ENCODE measurements at regions not wholly inside any gene's neighbourhood (a gene's known extent, or its start where the extent isn't known, plus 50 kb on each side); places are given as distances from the start of the nearest gene placed in this dataset.

DNA sequence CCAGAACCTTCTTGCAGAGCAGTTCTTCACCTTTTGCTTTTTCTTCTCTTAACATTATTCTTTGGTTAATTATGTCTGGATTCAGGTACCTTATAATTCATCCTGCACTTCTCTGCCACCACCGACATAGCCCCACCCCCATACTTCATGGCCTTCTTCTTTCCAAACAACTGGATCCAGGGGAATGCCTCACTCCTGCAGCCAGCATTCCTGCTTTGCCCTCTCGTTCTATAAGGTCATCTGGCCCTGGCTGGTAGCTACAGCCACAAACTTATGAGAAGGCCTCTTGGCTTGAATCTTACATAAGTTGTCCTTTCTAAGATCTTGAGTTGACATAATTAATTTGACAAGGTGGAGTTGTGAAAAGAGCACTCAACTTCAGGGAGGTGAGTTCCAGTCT is 84.1 kb upstream of the FRY start:
- intact Hi-C loops (cut with DNase I) = no loop called here
- ATAC-seq (ENCODE audit: poor library complexity) (no peak), DNase-seq (no peak)

DNA sequence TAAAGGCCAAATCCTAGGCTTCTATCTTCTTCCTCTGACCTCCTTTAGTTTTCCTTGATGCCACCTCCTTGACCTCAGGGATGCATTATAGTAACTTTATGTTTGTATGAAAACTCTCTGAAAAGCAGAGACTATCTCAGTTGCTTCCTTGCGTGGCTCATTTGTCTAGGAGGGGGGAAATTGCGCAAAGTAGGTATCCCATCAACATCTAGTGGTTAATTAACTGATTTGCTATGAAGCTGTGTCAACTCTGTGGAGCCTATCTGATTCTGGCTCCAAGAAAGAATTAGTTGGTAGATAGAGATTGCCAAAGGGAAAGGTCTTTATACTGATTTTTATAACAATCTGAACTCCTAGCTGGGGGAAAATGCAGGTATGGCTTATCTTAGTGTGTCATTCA is 82.1 kb upstream of the FRY start:
- intact Hi-C loops (cut with DNase I) = no loop called here
- DNase-seq = no peak
- ATAC-seq (ENCODE audit: poor library complexity) = no peak

DNA sequence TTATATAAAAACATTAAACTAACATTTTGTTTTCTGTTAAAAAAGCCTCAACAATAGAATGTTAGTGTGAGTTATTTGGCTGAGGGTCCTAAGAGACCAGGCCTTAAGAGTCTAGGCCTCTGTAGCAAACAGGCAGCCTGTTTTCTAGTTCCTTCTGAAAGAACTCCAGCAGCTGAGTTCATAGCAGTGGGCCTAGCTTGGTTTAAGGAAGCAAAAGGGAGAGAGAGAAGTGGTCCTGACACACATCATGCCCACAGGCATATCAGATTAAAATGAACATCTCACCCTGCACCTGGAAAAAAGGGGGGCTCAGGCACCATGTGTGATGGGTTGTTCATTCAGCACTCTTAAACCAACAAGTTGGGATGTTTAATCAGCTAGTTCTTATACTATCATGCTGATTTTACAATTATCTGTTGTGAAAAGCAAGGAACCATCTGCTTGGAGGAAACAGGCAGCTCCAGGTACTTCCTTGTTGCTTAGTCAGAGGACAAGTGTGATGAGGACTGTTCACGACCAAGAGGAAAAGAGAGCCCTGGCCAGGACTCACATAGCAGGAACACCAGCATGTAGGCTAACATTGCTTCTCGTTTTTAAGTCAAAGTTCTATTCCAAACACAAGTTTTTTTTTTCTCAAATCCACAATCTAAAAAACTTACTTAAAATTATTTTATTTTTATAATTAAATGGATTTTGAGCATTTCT is 81.3 kb upstream of the FRY start:
- ATAC-seq (ENCODE audit: poor library complexity) = no peak

DNA sequence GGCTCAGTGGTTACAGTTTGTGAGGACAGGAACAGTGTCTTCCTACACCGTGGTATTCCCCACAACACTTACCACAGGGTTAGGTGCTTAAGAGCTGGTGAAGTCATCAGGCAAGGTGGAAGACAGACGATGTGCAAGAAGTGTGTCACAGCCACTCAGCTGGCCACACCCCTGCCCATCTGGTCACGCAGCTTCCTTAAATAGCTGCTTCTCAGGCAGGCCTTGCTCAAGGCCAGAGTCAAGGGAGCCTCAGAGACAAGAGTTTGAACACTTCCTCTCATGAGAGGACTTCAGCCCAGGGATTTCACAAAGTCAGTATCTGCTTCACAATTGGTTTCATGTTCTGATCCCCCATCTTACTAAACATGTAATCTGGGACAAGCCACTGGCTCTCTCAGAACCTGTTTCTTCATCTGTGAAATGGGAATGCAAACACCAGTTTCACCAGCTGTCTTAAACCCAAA is 80.3 kb upstream of the FRY start:
- intact Hi-C loops (cut with DNase I) = no loop called here
- DNase-seq (peak; percentile 81), ATAC-seq (ENCODE audit: poor library complexity) (peak; percentile 84)

More for the DNA sequence above, 81.3 kb upstream of the FRY start:
- intact Hi-C loops (cut with DNase I) = no loop called here
- no peak for DNase-seq

DNA sequence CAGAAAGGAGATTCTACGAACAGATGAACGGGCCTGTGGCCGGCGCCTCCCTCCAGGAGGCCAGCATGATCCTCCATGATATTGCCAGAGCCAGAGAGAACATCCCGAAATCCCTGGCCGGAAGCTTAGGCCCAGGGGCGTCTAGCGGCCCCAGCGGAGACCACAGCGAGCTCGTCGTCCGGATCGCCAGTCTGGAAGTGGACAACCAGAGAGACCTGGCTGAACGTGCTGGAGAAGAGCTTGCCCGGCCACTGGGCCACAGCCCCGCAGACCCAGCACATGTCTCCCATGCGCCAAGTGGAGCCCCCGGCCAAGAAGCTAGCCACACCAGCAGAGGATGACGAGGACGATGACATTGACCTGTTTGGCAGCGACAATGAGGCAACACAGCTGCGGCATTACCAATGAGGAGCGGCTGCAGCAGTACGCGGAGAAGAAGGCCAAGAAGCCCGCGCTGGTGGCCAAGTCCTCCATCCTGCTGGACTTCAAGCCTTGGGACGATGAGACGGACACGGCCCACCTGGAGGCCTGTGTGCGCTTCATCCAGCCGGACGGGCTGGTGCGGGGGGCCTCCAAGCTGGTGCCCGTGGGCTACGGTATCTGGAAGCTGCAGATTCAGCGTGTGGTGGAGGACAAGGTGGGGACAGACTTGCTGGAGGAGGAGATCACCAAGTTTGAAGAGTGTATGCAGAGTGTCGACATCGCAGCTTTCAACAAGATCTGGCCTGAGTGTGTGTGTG is 78.8 kb upstream of the FRY start:
- ATAC-seq (ENCODE audit: poor library complexity) = no peak

DNA sequence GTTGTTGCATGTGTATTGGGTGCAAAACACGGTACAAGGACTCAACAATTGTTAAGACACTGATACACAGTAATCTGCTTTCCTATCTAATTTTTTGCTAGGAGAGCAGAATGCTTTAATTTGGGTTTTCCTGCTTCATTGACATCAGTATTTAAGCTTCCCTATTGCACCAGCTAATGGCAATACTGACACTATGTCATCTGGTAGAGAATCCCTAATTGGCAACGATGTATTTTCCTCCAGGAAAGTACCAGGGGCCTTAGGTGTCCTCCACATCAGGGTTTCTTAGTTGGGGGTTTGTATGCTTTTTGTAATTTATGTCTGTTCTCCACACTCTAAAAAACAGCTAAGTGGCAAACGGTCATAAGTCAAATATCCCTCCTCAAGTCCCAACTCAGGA is 76.5 kb upstream of the FRY start:
- ATAC-seq (ENCODE audit: poor library complexity) = no peak
- intact Hi-C loops (cut with DNase I) = no loop called here
- DNase-seq = no peak

More for the DNA sequence above, 78.8 kb upstream of the FRY start:
- DNase-seq = no peak
- intact Hi-C loops (cut with DNase I) = no loop called here

DNA sequence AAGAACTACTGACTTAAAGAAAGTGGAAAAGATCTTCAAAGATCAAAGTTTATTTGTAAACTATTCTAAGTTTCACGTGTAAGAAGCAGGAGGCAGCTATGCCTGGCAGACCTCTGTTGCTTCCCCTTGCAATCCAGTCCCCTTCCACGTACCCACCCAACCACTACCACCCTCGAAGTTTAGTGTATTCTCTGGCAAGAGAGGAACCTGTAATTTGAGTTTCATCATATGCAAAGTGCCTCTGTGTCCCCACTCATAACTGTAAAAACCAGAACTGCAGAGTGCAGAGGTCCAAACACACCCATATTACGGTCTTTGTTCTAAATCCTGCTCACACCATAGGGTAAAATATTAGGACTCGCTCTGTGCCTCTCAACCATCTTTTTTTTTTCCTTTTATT is 75.8 kb upstream of the FRY start:
- ATAC-seq (ENCODE audit: poor library complexity) (no peak), DNase-seq (no peak)
- intact Hi-C loops (cut with DNase I) = no loop called here

DNA sequence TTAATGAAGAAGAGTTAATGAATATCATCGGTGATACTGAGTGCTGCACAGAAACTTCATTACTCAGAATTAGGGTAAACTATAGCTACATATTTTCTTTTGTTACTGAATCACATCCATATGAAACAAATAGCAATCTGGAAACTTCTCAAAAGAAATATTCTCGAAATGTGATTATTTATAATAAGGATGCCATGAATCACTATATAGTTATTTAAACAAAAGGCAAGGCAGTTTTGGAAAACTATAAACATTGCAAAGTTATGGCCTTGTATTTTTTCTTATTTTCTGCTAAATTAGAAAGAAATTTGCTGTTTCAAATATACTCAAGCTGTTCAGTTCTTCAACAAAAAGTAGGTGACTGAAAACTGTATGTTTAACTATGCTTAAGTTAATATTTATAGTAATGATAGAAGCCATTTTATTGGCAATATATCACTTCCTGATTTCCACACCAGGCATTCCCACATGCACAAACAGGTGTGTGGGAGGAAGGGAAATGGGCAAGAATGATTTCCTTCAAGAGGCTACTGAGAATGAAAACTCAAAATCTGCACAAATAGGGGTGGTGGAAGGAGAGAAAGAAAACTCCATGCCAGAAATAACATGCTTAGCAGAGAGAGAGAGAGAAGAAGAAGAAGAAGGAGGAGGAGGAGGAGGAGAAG is 74.5 kb upstream of the FRY start:
- ATAC-seq (ENCODE audit: poor library complexity) = no peak
- intact Hi-C loops (cut with DNase I) = no loop called here
- no peak for DNase-seq

DNA sequence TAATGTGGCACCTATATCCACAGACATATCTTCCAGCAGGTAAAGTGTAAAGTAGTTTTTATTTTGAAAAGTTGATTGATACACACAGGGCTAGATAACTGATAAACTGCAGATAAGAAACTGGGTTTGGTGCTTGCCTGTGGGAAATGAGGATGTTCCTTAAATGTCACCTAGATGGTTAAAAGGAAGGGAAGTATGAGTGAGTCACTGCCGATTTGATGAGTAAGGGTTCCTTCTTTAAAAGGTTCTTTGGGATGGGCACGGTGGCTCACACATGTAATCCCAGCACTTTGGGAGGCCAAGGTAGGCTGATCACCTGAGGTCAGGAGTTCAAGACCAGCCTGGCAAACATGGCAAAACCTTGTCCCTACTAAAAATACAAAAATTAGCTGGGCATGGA is 73.8 kb upstream of the FRY start:
- intact Hi-C loops (cut with DNase I) = no loop called here
- DNase-seq = no peak
- no peak for ATAC-seq (ENCODE audit: poor library complexity)

DNA sequence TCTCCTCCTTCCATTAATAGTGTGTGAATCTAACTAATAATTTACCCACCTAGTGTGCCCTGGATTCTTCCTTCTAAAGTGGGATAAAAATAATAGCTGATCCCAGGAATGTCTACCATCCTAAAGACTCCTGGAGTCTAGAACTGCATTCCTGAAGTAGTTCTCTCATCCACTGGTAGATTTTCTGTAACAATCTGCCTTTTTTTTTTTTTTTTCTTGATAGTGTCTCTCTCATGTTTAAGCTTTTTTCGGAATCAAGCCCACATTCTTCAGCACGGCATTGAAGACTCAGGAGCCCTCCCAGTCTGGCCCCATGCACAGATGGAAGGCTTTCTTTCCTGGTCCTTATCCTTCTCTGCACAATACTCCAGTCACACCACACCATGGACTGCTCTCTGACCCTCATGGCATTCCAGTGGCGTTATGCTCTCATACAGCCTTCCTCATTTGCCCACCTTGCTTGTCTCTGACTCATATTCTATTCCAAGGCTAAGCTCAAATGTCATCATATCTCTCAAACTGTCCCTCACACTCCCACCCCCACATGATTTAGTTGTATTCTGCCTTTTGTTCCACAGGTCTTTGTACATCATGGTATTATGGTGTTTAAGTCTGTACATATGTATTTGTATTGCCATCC is 68.7 kb upstream of the FRY start:
- DNase-seq (no peak), ATAC-seq (ENCODE audit: poor library complexity) (no peak)
- intact Hi-C loops (cut with DNase I) = no loop called here

DNA sequence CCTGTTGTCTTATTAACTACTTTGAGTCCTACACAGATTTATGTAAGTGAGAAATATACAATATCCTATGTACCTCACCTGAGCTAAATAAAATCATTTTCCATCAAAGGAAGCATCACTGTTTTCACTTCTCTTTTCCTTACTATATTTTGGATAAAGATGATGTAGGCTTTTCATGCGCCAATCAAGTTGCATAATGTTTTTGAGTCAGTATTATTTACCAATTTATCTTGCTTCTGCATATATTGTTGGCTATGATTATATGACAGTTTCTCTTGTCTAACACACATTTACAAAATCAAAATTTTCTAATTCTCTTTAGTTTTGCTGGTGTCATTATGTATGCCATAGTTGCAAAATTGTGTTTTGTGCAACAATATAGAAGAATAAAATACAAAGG is 67.9 kb upstream of the FRY start:
- intact Hi-C loops (cut with DNase I) = no loop called here
- DNase-seq (no peak), ATAC-seq (ENCODE audit: poor library complexity) (no peak)

DNA sequence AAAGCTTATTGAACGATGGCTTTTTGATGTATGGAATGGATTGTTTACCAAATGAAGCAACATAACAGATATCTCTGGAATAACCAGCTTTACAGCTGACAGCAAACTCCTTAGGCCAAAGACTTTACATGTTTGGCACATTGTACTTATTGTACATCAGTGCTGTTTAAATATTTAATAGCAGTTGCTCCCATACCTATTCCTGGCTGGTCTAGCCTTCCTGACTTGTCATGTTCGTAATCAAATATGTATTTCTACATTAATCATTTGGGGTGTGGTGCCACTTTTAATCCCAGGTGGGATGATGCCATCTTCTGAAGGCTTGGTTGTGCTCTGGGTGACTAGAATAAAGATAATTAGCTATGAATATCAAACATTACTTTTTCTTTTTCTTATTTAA is 67.4 kb upstream of the FRY start:
- DNase-seq = no peak
- no peak for ATAC-seq (ENCODE audit: poor library complexity)
- intact Hi-C loops (cut with DNase I) = no loop called here

DNA sequence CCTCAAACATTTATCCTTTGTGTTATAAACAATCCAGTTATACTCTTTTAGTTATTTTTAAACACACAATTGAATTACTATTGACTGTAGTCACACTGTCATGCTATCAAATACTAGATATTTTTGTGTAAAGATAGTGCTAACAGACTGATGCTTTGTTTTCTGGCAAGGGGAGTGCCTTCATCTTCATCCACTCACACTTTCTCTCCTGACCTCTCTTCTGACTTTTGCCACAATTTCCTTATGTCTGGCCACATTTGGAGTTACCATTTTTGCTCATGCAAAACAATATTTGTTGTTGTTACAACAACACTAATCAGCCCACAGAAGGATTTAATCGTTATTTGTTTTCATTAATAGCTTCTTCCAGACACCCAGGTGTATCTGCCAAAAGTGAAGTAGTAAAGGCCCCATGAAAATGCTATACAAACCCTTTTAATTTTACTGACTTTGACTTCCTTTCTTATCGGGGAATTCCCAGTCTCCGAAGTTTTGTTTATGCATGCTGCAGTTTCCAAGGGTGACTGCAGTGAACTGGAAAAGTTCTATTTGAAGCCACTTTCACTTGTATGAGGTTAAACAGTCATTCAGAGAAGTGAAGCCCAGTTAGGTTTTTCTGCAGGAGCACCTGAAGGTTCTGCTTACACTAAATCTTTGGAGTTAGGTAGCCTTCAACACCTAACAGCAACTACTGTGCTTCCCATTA is 66.1 kb upstream of the FRY start:
- peak; percentile 44 for ATAC-seq (ENCODE audit: poor library complexity)

DNA sequence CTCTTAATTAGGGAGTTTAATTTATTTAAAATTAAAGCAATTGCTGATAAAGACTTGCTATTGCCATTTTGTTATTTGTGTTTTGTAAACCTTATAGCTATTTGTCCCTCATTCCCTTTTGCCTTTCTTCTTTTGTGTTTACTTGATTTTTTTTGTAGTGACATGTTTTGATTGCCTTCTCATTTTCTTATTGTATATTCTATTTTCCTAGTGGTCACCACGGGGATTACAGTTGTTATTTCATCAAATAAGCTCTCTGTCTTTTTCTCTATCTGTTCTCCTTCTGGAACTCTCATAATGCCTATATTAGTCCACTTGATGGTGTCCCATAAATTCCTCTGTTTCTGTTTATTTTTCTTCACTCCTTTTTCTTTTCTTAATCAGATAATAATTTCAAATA is 64.4 kb upstream of the FRY start:
- DNase-seq (no peak), ATAC-seq (ENCODE audit: poor library complexity) (no peak)
- intact Hi-C loops (cut with DNase I) = no loop called here

More for the DNA sequence above, 66.1 kb upstream of the FRY start:
- no peak for DNase-seq
- intact Hi-C loops (cut with DNase I) = no loop called here

DNA sequence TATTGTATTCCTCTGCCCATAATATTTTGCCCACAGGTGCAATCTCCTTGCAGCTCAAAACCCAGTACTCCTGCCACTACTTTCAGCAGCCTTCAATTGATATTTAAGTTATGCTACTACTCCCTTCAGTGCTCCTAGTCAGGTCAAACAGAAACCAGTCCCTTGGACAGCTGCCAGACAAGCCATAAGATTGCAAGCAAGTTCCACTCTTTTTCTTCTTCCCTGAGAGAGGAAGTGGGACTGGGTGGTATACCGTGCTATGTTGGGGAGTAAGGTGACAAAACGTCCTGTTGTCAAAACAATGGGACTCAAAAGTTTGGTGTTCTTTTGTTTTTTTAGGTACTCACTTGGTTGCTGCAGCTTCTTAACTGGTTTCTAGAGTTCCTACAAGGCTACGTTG is 63.1 kb upstream of the FRY start:
- intact Hi-C loops (cut with DNase I) = no loop called here
- ATAC-seq (ENCODE audit: poor library complexity) = peak; percentile 38
- no peak for DNase-seq

DNA sequence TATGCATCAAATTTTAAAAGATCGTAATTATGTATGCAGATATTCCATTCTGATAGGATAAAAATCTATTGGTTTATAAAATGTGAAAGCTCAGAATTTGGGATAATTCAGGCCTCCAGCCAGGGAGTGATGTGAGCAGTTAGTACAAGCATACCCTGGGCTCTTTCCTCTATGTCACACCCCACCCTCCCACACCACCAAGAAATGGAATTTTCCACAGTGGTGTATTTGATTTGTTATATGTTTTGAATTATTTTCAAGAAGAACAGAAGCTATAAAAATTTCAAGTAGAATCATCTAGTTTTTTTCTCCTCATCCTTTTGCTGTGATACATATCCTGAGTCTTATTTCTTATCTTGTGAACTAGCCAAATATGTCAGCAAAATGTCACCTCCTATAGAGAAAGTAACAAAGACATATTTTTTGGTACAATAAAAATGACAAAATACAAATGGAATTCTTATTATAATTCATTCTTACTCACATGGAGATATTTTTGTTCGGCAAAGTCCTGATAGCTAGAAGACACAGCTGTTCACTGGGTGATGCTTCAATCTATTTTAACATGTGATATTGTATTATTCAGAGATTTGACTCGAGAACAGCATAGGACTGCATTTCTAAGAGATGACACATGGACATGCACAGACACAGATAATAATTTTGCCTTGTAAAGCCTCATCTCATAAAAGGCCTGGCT is 61.2 kb upstream of the FRY start:
- intact Hi-C loops (cut with DNase I) = no loop called here

DNA sequence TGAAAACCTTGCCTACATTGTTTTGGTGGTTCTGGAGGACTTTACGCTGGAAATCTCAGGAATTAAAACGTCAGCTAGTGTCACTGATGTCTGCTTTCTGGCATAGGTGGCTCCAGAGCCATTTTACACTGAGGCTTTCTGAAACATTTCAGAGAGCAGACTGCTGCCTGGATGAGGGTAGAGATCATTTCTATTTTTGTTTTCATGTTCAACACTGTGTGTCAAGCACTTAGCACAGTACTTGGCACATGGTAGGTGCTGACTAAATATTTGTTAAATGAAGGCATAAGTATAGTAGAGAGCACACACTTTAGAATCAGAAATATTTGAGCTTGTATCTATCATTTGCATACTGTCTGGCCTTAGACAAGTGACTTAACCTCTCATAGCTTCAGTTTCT is 59.1 kb upstream of the FRY start:
- intact Hi-C loops (cut with DNase I) = no loop called here

More for the DNA sequence above, 61.2 kb upstream of the FRY start:
- DNase-seq (no peak), ATAC-seq (ENCODE audit: poor library complexity) (no peak)

DNA sequence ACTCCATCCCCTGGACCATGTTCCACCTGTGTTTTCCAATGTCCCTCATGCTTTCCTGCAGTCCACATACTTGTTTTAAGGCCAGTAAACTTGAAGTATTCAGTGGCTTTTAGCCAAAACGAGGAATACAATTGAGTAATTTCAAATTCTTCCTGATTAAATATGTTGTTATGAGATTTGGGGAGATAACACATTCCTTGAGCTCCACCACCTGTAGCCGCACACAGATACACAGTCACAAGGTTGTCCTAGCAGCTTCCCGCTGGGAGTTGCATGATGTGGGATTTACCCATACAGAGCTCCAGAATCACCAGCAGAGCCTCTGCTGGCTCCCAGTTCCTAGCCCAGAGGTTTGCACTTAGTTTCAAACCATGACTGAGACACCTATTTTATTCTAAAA is 53.6 kb upstream of the FRY start:
- no peak for ATAC-seq (ENCODE audit: poor library complexity)
- intact Hi-C loops (cut with DNase I) = no loop called here
- no peak for DNase-seq

More for the DNA sequence above, 59.1 kb upstream of the FRY start:
- ATAC-seq (ENCODE audit: poor library complexity) (peak; percentile 72), DNase-seq (no peak)
